Upper lobe of left lung (tissue), 4 donors: ENCODE measurements at regions not wholly inside any gene's neighbourhood (a gene's known extent, or its start where the extent isn't known, plus 50 kb on each side); places are given as distances from the start of the nearest gene placed in this dataset.

Source experiments
- CTCF ChIP-seq, 6 experiments: fragments of 450-650 bp in 4 of 6; fragments of 200-600 bp in 2 of 6; sonication (generic) in 2 of 6; IDR thresholded peaks; one replicate each; pipeline ENCODE4 v1.5.1; 2016 to 2019; ENCODE audit warnings: antibody characterized with exemption in 6 of 6
- EP300 ChIP-seq, 4 donors: sonication (generic); formaldehyde crosslinking; IDR thresholded peaks; one replicate each; pipeline ENCODE4 v1.5.1; 2017; ENCODE audit warnings: antibody characterized with exemption in 4 of 4, control low read depth in 2 of 4

GRCh38 chr2:763766-764525, 86.7 kb upstream of the TMEM18 start:
- TF ChIP-seq EP300 (IDR thresholded peaks at IDR 0.05) (no peak), CTCF (IDR thresholded peaks at IDR 0.05) (no peak)
